ENCODE measurements at regions not wholly inside any gene's neighbourhood (a gene's known extent, or its start where the extent isn't known, plus 50 kb on each side); places are given as distances from the start of the nearest gene placed in this dataset.

- TF ChIP-seq GATA1 (IDR thresholded peaks at IDR 0.05; ENCODE audit: low read depth, low read length), result no peak
- TF ChIP-seq POLR2A (IDR thresholded peaks at IDR 0.05; ENCODE audit: low read length), result no peak
- no peak for DNase-seq
Measured at GRCh38 chr2:217667035-217667434, 335.8 kb downstream of the TNS1 start.

- DNase-seq, result no peak
- TF ChIP-seq POLR2A (IDR thresholded peaks at IDR 0.05; ENCODE audit: low read length), result no peak
- no peak for TF ChIP-seq GATA1 (IDR thresholded peaks at IDR 0.05; ENCODE audit: low read depth, low read length)
Measured at GRCh38 chr2:217666338-217666737, 336.5 kb downstream of the TNS1 start.

- no peak for DNase-seq
- TF ChIP-seq GATA1 (IDR thresholded peaks at IDR 0.05; ENCODE audit: low read depth, low read length) (no peak), POLR2A (IDR thresholded peaks at IDR 0.05; ENCODE audit: low read length) (no peak)
Measured at GRCh38 chr2:217664761-217665160, 338.0 kb downstream of the TNS1 start.

- DNase-seq, result no peak
- TF ChIP-seq GATA1 (IDR thresholded peaks at IDR 0.05; ENCODE audit: low read depth, low read length) (no peak), POLR2A (IDR thresholded peaks at IDR 0.05; ENCODE audit: low read length) (no peak)
Measured at GRCh38 chr2:217662984-217663602, 339.7 kb downstream of the TNS1 start.

- DNase-seq, result no peak
- TF ChIP-seq GATA1 (IDR thresholded peaks at IDR 0.05; ENCODE audit: low read depth, low read length) (no peak), POLR2A (IDR thresholded peaks at IDR 0.05; ENCODE audit: low read length) (no peak)
Measured at GRCh38 chr2:217661378-217661777, 341.4 kb downstream of the TNS1 start.

GRCh38 chr2:217660423-217660822, 342.4 kb downstream of the TNS1 start:
- TF ChIP-seq GATA1 (IDR thresholded peaks at IDR 0.05; ENCODE audit: low read depth, low read length) (no peak), POLR2A (IDR thresholded peaks at IDR 0.05; ENCODE audit: low read length) (no peak)
- DNase-seq, result no peak

GRCh38 chr2:217658806-217659205, 344.0 kb downstream of the TNS1 start:
- TF ChIP-seq POLR2A (IDR thresholded peaks at IDR 0.05; ENCODE audit: low read length), result no peak
- no peak for TF ChIP-seq GATA1 (IDR thresholded peaks at IDR 0.05; ENCODE audit: low read depth, low read length)
- DNase-seq, result no peak

- TF ChIP-seq GATA1 (IDR thresholded peaks at IDR 0.05; ENCODE audit: low read depth, low read length) (no peak), POLR2A (IDR thresholded peaks at IDR 0.05; ENCODE audit: low read length) (no peak)
- DNase-seq, result no peak
Measured at GRCh38 chr2:217657252-217657651, 345.5 kb downstream of the TNS1 start.

GRCh38 chr2:217656316-217656715, 346.5 kb downstream of the TNS1 start:
- DNase-seq, result no peak
- TF ChIP-seq GATA1 (IDR thresholded peaks at IDR 0.05; ENCODE audit: low read depth, low read length) (no peak), POLR2A (IDR thresholded peaks at IDR 0.05; ENCODE audit: low read length) (no peak)

- DNase-seq, result no peak
- TF ChIP-seq POLR2A (IDR thresholded peaks at IDR 0.05; ENCODE audit: low read length) (no peak), GATA1 (IDR thresholded peaks at IDR 0.05; ENCODE audit: low read depth, low read length) (no peak)
Measured at GRCh38 chr2:217655651-217656050, 347.1 kb downstream of the TNS1 start.

GRCh38 chr2:217654168-217654567, 348.6 kb downstream of the TNS1 start:
- DNase-seq, result no peak
- TF ChIP-seq POLR2A (IDR thresholded peaks at IDR 0.05; ENCODE audit: low read length), result no peak
- TF ChIP-seq GATA1 (IDR thresholded peaks at IDR 0.05; ENCODE audit: low read depth, low read length), result no peak

GRCh38 chr2:217652761-217653639, 349.8 kb downstream of the TNS1 start:
- no peak for DNase-seq
- TF ChIP-seq POLR2A (IDR thresholded peaks at IDR 0.05; ENCODE audit: low read length), result no peak
- no peak for TF ChIP-seq GATA1 (IDR thresholded peaks at IDR 0.05; ENCODE audit: low read depth, low read length)

- TF ChIP-seq POLR2A (IDR thresholded peaks at IDR 0.05; ENCODE audit: low read length) (no peak), GATA1 (IDR thresholded peaks at IDR 0.05; ENCODE audit: low read depth, low read length) (no peak)
- peak; percentile 38 to 62 for DNase-seq
Measured at GRCh38 chr2:217650716-217651360, 352.0 kb downstream of the TNS1 start.

- TF ChIP-seq POLR2A (IDR thresholded peaks at IDR 0.05; ENCODE audit: low read length), result no peak
- no peak for TF ChIP-seq GATA1 (IDR thresholded peaks at IDR 0.05; ENCODE audit: low read depth, low read length)
- DNase-seq, result no peak
Measured at GRCh38 chr2:217650229-217650628, 352.6 kb downstream of the TNS1 start.
